OCI-LY7 (cell line): ENCODE measurements at regions not wholly inside any gene's neighbourhood (a gene's known extent, or its start where the extent isn't known, plus 50 kb on each side); places are given as distances from the start of the nearest gene placed in this dataset.

Source experiments
- EZH2phosphoT487 ChIP-seq: fragments of 200-600 bp; sonication (generic); IDR thresholded peaks from 2 replicates; pipeline ENCODE4 v1.6.1; 2018; ENCODE audit warnings: low read depth, borderline replicate concordance, mild to moderate bottlenecking, mixed run types, antibody characterized with exemption, low read length, moderate library complexity, mixed read lengths
- TF ChIP-seq, protein P1 (sequence below): fragments of 200-600 bp; sonication (generic); conservative IDR thresholded peaks from 2 replicates; pipeline ENCODE4 v1.5.1; 2014; ENCODE audit warnings: mild to moderate bottlenecking, antibody characterized with exemption, low read length, moderate library complexity, mixed read lengths

DNA sequence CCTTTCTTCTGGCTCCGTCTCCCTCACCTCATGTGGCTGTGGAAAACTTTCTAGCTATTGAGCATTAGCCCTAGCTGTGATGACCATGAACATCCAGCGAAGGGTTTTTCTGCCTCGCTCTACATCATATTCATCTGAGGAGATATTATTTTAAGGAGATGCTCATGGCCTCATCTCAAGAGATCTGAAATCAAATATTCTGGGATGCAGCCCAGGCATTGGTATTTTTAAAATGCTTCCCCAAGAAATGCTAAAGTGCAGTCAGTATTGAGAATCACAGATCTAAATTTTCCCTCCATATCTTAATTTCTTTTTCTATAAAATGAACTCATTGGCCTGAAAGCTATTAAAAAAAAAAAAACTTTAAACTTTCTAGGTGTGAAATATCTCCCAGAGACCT, 238.2 kb upstream of the CELF2 start:
- TF ChIP-seq, protein P1, sequence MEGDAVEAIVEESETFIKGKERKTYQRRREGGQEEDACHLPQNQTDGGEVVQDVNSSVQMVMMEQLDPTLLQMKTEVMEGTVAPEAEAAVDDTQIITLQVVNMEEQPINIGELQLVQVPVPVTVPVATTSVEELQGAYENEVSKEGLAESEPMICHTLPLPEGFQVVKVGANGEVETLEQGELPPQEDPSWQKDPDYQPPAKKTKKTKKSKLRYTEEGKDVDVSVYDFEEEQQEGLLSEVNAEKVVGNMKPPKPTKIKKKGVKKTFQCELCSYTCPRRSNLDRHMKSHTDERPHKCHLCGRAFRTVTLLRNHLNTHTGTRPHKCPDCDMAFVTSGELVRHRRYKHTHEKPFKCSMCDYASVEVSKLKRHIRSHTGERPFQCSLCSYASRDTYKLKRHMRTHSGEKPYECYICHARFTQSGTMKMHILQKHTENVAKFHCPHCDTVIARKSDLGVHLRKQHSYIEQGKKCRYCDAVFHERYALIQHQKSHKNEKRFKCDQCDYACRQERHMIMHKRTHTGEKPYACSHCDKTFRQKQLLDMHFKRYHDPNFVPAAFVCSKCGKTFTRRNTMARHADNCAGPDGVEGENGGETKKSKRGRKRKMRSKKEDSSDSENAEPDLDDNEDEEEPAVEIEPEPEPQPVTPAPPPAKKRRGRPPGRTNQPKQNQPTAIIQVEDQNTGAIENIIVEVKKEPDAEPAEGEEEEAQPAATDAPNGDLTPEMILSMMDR, result no peak
- no peak for TF ChIP-seq EZH2phosphoT487
